ENCODE measurements at regions not wholly inside any gene's neighbourhood (a gene's known extent, or its start where the extent isn't known, plus 50 kb on each side); places are given as distances from the start of the nearest gene placed in this dataset.

GRCh38 chr7:31445686-31446355 is 68.1 kb upstream of the ITPRID1 start:
- no peaks in the 10 kb centered on the region for H3K9me3 ChIP-seq (ENCODE audit: control insufficient read depth, low read length)
- no peak overlapping the region for H3K9ac ChIP-seq
- H3K4me2 ChIP-seq (ENCODE audit: low read length): no peak overlapping the region
- no peaks in the 10 kb centered on the region for H3K79me2 ChIP-seq
- H2AFZ ChIP-seq: no peak overlapping the region
- no peak for TF ChIP-seq CTCF (IDR thresholded peaks at IDR 0.05)
- H3K36me3 ChIP-seq (ENCODE audit: control insufficient read depth, insufficient read depth, low read length): no peaks in the 10 kb centered on the region
- H3K4me3 ChIP-seq (ENCODE audit: low read depth, low read length): no peak overlapping the region
- no peaks in the 10 kb centered on the region for H3K27me3 ChIP-seq (ENCODE audit: control insufficient read depth, insufficient read depth, low read length)
- H3K4me1 ChIP-seq: no peaks in the 10 kb centered on the region
- H3K27ac ChIP-seq: no peak overlapping the region

GRCh38 chr7:31448649-31449048 is 65.2 kb upstream of the ITPRID1 start:
- Histone ChIP-seq H3K4me2 (ENCODE audit: low read length) (no peak overlapping the region), H3K27me3 (ENCODE audit: control insufficient read depth, insufficient read depth, low read length) (no peaks in the 10 kb centered on the region), H3K4me1 (no peaks in the 10 kb centered on the region), H3K9me3 (ENCODE audit: control insufficient read depth, low read length) (no peaks in the 10 kb centered on the region), H3K36me3 (ENCODE audit: control insufficient read depth, insufficient read depth, low read length) (no peaks in the 10 kb centered on the region), H3K27ac (no peak overlapping the region), H2AFZ (no peak overlapping the region), H3K9ac (no peak overlapping the region), H3K4me3 (ENCODE audit: low read depth, low read length) (no peak overlapping the region), H3K79me2 (no peaks in the 10 kb centered on the region)
- TF ChIP-seq CTCF (IDR thresholded peaks at IDR 0.05): no peak

GRCh38 chr7:31455844-31456243 is 58.0 kb upstream of the ITPRID1 start:
- Histone ChIP-seq H3K36me3 (ENCODE audit: control insufficient read depth, insufficient read depth, low read length) (no peaks in the 10 kb centered on the region), H3K79me2 (no peaks in the 10 kb centered on the region), H3K4me1 (no peaks in the 10 kb centered on the region), H3K4me3 (ENCODE audit: low read depth, low read length) (no peak overlapping the region), H3K4me2 (ENCODE audit: low read length) (no peak overlapping the region), H2AFZ (no peak overlapping the region), H3K9me3 (ENCODE audit: control insufficient read depth, low read length) (no peaks in the 10 kb centered on the region), H3K27ac (no peak overlapping the region), H3K27me3 (ENCODE audit: control insufficient read depth, insufficient read depth, low read length) (no peaks in the 10 kb centered on the region), H3K9ac (no peak overlapping the region)
- TF ChIP-seq CTCF (IDR thresholded peaks at IDR 0.05): no peak

- Histone ChIP-seq H3K4me3 (ENCODE audit: low read depth, low read length) (no peak overlapping the region), H3K4me2 (ENCODE audit: low read length) (no peak overlapping the region), H3K79me2 (no peaks in the 10 kb centered on the region), H3K36me3 (ENCODE audit: control insufficient read depth, insufficient read depth, low read length) (no peaks in the 10 kb centered on the region), H3K27ac (no peak overlapping the region), H2AFZ (no peak overlapping the region), H3K9ac (no peak overlapping the region), H3K4me1 (no peaks in the 10 kb centered on the region), H3K27me3 (ENCODE audit: control insufficient read depth, insufficient read depth, low read length) (no peaks in the 10 kb centered on the region), H3K9me3 (ENCODE audit: control insufficient read depth, low read length) (no peaks in the 10 kb centered on the region)
- TF ChIP-seq CTCF (IDR thresholded peaks at IDR 0.05): no peak
Observed at GRCh38 chr7:31456646-31457368, 57.1 kb upstream of the ITPRID1 start.

- no peaks in the 10 kb centered on the region for H3K79me2 ChIP-seq
Observed at GRCh38 chr7:31457551-31457950, 56.3 kb upstream of the ITPRID1 start.

More at GRCh38 chr7:31457551-31457950, 56.3 kb upstream of the ITPRID1 start:
- Histone ChIP-seq H3K27ac (no peak overlapping the region), H2AFZ (no peak overlapping the region), H3K4me3 (ENCODE audit: low read depth, low read length) (no peak overlapping the region), H3K4me2 (ENCODE audit: low read length) (no peak overlapping the region), H3K9ac (no peak overlapping the region), H3K36me3 (ENCODE audit: control insufficient read depth, insufficient read depth, low read length) (no peaks in the 10 kb centered on the region), H3K4me1 (no peaks in the 10 kb centered on the region), H3K9me3 (ENCODE audit: control insufficient read depth, low read length) (no peaks in the 10 kb centered on the region), H3K27me3 (ENCODE audit: control insufficient read depth, insufficient read depth, low read length) (no peaks in the 10 kb centered on the region)
- TF ChIP-seq CTCF (IDR thresholded peaks at IDR 0.05): no peak

Data from parathyroid adenoma (tissue), 2 donors.